ENCODE measurements at regions not wholly inside any gene's neighbourhood (a gene's known extent, or its start where the extent isn't known, plus 50 kb on each side); places are given as distances from the start of the nearest gene placed in this dataset.

DNA sequence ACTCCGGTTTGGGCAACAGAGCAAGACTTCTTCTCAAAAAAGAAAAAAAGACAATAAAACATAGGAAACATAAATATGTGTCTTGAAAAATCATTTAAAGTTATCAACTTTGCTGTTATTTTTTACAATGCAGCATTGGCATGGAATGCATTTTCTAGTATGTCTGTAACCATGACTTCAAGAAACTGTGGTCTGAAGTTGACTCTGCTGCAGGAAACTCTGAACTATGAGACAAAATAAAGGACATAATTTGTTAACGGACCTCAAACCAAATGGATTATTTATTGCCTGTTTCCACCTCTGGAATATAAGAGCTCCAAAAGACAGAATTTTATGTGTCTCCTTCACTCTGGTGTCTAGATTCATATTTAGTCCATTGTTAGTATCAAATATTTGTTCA, 79.1 kb downstream of the TRIB2 start:
- no peak for DNase-seq

DNA sequence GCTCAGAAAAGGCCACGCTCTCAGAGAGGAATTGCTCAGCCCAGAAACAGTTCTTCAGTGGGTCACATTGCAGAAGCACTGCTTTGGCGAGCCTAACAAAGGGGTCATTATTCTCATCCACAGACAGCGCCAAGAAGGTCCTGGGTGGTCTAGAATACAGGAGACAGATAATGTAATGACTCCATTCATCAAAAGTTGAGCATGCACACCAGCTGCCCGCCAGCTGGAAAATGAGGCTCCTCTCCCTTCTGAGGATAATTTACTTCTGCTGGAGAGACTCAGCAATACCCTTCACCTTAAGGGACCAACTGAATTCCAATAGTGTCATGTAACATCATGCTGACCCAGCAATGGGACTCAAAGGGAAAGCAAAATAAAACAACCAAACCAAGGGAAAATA, 79.9 kb downstream of the TRIB2 start:
- DNase-seq = no peak

DNA sequence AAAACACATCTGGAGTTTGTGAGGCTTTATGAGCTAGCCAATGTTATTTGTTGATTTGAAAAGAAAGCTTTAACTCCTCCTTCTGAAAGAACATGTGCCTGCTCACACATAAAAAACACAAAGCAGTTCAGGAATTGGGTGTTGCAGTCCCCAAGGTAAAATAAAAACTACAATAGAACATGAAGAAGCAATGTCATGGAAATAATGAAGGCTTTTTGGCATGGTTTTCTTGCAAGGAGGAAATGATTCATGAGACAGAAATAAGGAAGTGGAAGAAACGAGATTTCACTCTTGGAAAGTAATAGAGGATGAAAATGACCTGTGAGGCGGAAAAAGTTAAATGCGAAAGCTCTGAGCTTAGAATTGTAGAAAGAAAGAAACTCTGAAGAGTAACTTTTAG, 81.1 kb downstream of the TRIB2 start:
- DNase-seq = peak; percentile 28 to 59

DNA sequence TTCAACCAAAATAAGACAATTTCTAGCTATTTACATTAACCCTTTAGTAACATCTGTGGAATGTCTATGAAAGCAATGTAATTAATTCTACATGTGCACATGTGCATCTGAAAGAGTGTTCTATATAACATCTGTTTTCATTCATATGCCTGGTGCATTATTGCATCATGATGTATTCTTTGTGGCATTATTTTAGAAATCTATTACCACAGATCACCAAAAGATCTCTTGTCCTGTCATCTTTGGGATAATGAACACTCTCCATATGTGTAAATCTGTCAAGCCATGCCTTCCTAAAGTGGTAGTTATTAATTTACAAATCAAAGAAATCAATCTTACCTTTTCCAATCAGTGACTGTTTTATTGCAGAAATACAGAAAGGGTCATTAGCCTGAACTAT, 86.9 kb downstream of the TRIB2 start:
- no peak for DNase-seq

DNA sequence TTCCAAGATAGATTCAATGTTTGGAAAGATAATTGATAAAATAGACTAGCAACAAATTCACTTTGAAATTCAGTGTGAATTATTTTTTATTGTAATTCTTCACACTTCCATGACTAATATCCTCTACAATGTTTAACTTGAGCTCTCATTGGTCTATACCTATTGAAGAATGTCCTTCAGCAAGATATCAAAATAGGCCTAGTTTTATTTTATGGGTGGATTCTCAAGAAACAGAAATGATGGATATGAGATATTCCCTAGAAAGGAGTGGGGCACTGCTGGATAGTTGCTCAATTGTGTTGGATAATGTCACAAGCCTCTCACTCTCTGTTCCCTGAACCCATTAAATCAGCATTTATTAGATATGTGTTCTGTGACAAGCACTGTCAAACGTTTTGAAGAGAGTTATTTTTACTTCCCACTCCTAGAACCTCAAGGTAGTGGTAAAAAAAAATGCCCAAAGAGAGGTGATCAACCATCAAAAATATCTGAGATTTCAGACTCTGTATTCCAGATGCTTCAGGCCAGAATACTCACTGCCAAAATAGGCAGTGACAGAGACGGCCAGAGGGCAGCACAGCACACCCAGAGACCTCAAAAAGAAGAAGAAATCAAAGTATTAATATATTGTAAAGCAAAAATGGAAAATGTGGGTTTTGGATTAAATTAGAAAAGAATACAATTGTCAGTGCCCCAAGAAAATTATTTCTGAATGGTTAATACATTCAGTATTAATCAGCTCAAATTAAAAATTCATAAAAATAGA, 87.5 kb downstream of the TRIB2 start:
- no peak for DNase-seq

DNA sequence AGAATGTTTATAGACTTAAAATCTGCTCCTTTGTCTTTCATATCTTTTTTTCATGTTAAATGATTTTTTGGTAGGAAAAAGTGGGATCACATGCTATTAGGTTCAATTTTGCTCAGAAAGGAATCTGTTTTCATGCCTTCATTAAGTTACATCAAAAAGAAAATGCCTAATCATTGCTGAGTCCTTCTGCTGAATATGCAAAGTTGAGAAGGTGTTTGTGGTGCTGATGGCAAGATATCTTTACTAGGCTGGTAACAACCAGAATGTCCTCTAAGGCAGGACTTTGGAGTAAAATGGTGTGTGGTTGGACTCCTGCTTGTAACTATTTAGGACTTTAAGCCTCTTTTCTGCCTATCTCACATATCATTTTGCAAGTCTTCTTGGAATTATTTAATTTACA, 88.3 kb downstream of the TRIB2 start:
- no peak for DNase-seq

DNA sequence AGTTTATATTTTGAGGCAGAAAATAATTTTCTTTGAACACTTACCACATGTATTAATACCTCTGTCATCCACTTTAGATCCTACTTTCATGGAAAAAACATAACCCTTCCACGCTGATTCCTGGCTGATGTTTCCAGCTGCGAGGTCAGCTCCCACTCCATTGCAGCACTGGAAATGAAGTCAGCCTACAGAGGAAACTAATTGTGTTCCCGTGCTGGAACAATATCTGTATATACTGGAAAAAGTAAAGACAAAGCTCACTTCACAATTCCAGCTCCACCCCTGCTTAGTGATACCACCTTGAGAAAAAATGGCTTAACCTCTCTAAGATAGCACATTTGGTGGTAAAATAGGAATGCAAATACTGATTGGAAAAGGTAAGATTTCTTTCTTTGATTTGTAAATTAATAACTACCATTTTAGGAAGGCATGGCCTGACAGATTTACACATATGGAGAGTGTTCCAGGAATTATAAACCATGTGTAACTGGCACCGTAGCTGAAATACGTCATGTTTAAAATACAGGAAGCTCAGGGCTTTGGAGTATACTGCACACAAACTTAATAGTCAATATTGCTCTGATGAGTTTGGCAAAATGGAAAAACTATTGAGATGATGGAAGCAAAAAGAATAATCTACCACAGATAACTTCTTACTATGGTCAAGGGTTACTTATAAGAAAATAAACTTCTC, 90.0 kb downstream of the TRIB2 start:
- DNase-seq = no peak

DNA sequence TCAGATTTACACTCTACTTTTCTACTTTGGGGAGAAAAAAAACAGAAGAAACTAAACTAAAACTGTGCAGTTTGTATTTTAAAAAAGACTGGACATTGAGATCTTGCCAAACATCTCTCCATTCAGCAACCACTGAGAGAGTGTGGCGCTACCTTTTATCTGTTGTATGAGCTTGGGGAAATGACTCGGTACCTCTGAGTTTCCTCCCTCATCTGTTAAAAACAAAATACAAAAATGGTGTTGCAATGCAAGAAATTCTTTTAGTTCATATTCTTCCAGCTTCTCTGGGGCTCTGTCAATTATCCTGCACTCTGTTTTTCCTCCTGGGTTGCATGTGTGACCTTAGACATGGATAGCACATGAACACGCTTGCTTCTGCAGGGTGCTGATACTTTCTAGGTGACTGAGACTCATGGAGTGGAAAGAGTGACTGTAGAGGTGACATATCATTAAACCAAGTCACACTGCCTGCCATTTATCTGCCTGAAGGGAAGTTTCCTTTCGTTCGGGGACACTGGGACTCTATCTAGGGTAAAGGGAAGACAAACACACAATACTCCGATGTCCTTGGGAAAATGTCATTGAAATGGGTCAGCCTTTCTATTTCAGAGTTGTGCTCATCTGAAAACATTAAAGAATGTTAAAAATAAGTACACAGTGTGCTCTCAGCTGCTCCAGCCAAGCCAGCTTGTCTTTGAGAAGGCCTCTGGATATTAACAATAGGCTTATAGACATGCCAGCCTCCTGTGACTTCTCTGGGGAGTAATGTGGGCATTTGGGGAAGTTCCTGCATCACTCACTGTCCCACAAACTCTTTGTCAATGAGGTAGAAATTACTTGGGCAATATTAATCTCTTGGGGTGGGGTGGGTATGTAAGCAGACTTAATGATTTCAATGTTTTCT, 91.4 kb downstream of the TRIB2 start:
- peak; percentile 50 to 70 for DNase-seq

DNA sequence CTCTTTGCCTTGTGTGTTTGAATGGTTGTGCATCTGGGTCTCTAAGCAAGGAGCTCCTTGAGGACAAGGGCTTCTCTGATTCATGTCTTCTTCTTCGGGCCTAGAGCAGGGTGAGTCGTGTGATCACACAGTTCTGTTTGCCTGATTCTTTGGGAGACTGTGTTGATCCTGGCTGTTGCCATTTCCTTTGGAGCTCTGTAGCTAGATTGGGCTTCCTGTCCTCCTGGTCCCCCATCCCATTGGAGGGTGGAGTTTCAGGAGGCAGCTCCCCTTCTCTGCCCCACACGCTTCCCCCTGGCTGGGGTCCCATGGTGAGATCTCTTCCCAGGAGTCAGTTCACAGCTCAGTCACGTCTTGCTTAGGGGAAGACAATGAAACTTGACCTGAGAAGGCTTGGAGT, 92.8 kb downstream of the TRIB2 start:
- DNase-seq = no peak

DNA sequence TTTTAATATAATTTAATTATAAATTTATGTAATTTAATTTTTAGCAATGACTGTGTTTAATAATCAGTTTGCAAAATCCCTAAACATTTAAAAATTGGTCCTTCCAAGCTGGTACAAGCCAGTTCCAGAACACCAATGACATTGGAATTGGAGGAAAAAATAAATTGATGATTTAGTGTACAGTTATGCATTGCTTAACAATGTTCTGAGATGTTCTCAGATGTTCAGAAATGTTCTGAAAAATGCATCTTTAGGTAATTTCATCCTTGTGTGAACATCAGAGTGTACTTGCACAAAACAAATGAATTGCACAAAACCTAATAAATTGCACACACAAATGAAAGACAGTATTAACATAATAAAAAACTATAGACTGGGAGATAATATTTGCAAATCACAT, 95.2 kb downstream of the TRIB2 start:
- no peak for DNase-seq

DNA sequence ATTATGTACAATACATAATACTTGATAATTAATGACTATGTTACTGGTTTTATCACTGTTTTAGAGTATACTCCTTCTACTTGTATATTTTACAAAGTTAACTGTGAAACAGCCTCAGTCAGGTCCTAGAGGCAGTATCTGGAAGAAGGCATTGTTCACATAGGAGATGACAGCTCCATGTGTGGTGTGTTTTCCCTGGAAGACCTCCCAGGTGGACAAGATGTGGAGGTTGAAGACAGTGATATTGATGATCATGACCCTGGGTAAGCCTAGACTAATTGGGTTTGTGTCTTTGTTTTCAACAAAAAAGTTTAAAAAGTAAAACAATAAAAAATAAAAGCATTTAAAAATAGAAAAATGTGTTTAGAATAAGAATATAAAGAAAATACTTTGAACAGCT, 96.4 kb downstream of the TRIB2 start:
- no peak for DNase-seq

DNA sequence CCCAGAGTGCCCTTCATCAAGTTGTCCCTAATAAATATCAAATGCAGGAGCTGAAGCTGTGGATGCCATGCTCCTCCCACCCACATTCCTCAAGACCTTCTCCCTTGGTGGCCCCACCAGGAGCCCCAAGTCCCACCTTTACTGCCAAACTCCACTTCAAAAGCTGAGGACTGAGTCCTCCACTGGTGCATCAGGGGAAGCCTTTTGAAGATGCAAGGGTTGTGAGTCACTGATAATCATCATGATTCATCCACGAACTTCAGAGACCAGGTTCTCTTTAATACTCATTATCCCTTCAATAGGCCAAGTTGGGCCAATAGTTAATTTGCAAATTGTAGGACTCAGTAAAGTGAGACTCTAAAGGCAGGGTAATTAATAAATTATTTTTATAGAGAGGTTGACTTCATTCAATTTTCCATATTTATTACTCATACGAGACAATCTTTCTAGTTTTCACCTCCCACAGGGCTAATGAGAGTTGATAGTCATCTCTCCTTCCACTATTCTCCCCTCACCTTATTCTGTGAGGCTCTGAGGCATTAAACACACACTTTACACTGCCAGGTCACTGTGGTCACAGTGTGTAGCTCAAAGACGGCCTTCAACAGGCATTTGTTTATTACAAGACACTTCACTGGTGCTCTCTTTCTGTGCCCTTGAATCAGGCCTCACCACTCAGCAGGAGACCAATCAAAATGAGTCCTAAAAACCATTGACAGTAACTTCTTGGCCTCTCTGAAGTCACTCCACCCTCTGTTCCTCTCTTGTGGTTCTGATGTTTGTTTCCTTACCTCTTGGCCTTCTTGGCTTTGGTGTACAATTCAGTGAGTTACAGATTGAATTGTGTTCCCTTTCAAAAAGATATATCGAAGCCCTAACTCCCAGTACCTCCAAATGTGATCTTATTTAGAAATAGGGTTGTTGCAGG, 99.9 kb downstream of the TRIB2 start:
- DNase-seq = no peak

DNA sequence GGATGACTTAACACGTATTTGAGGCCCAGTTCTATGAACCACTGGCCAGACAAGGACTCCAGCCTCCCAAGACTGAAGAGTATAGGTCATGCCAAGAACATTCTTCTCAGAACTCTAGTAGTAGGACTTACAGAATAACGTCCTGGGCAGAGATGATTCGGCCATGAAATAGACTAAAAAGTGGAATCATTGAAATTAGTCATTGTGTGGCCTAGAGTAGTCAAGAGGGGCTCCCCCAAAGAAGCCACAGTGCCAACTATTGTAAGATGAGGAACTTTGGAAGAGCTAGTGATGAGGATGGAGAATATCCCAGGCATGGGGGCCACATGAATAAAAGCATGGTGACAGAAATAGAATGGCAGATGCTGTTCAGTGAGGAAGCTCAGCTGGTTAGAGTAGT, 101.1 kb downstream of the TRIB2 start:
- no peak for DNase-seq

DNA sequence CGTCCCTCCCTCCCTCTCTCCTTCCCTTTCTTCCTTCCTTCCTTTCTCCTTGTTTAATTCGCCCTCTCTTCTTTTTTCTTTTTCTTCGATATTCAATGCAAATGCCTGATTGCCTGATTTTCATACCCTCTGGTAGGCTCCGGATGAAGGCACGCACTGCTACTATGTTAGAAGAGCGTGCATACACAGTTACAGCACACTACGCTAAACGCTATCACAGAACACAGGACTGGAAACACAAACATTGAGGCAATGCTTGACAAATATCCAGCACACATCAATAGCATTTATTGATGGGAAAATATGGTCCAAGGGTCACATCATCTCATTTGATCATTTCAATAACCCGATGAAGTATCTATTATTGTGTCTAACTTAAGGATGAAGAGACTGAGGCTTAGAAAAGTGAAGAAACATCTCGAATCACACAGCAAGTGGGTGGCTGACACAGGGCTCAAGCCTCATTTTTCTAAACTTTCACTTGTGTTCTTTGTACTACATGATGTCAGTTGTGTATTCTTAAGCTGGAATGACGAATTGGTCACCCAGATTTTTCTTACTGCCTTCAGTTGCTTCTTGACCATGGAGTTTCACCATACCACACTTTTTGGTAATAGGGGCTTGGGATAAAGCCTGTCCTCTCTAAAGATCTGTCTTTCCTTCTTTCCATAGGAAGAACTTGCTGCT, 101.8 kb downstream of the TRIB2 start:
- no peak for DNase-seq

DNA sequence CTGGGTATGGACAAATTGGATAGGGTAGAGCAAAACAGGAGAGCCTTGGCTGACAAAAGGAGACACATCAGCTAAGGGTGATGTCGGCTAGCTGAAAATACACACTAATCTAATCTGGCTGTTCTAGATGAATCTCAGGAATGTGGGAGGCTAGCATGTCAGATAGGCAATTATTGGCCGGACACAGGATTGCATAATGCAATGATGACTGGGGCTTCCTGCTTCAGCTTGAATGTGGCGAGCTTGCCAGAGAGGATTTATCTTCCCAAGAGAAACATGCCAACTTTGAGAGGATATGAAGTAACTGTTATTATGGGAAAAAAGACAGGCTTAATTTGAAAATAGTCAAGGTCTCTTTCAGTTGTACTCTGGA, 102.4 kb downstream of the TRIB2 start:
- DNase-seq = peak; percentile 73 to 77

DNA sequence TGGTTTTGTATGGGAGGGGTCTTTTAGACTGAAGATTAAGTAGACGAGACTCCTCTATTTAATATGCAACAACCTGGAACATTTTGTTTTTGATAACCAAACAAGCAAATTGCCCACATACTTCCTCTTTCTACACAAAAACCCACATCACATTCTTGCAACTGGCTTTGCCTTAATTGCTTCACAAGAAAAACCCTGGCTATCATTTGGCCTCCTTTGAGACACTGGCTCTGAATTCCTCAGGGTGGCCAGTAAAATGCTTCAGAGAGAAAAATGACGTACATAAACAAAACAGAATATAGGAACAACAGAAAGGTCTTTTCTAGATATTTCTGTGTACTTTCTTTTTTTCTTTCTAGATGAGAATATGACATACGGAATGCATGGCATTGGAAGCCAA, 103.0 kb downstream of the TRIB2 start:
- peak; percentile 75 to 80 for DNase-seq

DNA sequence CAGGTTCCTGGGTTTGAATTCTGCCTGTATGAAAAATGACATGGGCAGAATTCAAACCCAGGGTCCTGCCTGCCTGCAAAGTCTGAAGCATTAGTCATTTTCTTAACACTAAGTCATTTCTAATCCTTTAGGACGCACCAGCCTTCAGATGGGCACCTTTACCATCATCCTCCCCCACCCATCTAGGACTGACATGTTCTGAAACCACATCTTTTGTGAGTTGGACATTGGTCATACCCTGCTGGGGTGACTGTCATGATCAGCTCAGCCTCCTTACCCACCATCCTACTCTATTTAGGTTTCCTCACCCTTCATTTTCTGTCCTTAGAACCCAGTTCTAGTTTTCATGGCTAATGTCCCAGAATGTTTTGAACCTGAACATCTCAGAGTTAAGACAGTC, 104.9 kb downstream of the TRIB2 start:
- DNase-seq = no peak

DNA sequence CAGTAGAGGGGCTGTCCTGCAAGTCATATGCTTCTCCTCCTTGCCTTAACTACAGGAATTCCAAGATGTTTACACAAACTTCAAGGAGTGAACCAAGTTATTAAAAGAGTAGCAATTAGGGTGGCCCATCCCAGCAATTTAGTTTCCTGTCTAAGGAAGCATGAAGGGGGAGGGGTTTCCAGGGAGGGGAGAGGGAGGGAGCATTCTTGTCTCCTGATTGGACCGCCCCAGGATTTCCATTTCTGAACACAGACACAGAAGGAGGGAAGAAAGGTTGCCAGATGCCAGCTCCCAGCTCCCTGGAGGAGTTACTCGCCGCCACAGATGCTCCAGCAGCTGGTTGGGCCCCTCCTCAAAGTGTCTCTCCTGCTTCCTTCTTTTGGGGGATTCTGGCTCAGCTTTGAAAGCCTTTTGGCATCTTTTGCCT, 107.6 kb downstream of the TRIB2 start:
- no peak for DNase-seq

DNA sequence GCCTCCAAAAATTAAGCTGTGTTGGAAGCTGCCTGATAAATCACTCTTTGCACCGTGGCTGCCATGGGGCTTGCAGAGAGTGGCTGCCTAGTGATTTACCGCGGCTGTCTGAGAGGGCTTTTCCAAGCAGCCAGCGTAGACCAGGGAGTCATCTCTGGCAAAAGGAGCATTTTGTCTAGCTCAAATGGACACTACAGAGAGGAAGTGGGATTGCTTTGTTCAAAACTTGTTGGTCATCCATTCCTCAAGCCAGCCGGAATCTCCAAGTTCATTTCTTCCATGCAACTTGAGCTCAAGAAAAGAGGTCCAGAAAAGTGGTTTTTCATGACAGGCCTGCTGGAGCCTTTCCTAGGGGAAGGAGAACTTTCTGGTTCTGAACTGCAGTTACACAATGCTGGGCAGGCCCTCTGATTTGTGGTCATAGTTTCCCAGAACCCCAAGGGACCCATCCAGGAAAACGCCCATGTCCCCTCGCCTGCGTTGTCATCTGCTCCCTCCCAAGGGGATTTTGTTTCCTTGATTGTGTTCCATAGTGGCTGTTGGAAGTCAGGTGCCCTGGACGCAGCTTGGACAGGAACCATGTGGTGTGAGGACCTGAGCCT, 108.1 kb downstream of the TRIB2 start:
- DNase-seq = no peak

DNA sequence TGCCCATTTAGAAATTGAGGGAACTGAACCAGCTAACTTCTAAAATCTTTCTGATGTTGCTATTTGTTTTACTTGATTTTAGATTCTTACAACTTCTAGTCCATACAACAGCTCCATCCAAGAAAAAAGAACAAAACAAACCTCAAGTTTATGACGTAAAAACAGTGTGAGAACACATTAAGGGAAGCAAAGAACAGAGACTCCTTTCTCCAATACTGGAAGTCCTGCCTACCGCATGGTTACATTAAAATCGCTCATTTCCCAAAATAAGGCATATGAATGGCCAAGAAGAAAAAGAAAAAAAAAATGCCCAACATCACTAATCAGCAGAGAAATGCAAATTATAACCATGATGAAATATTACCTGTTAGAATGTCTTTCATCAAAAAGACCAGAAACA, 110.0 kb downstream of the TRIB2 start:
- DNase-seq = no peak

DNA sequence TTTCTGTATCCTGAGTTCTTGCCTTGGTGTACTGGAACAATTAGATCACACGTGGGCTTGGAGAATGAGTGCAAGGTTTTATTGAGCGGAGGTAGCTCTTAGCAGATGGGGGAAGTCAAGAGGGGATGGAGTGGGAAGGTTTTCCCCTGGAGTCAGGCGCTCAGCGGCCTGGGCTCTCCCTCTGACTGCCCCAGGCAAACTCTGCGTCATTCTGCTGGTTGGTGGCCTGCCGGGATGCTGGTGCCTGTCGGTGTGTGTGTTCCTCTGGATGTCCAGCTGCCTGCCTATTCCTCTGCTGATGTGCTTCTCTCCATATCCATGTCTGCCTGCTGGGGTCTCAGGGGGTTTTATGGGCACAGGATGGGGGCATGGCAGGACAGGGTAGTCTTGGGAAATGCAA, 111.0 kb downstream of the TRIB2 start:
- DNase-seq = no peak
